ENCODE measurements at regions not wholly inside any gene's neighbourhood (a gene's known extent, or its start where the extent isn't known, plus 50 kb on each side); places are given as distances from the start of the nearest gene placed in this dataset.

DNA sequence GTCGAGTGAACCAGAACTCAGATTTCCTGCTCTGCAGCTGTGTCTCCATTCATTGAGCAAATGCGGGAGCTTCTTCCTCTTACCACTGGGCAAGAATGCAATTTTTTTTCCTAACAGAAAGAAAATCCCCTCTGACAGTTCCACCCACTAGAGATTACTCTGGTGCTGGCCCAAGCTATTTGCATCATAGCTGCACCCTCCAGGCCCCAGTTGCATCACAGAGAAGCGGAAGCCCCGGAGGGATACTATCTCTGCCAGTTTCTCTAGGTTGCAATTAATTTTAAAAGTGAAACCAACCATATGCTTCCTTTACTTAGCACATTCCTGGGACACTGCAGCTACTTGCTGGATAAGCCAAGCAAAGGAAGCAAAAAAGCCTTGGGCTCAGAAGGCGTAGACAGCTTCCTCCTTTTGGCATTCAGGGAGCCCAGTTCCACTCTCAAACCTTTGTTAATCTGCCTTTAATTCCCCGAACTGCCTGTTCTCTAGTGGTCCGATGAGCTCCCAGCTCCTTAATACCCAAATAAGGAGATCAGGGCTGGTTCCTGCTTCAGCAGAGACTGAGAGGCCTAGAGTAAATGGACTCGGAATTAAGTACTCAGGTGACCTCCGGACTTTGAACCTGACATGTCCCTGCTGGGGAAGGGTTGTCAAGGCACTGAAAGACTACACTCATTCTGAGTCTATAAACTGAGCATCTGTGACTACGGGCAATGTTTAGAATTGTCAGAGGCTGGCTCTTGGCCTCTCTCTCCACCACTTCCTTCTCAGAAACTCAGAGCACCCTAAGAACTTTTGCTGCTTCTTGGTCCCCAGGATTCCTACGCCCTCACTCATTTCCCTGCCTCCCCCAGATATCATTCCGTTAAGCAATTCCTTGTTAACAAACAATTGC is 72.5 kb upstream of the TNFSF18 start:
- TF ChIP-seq RB1 (IDR thresholded peaks at IDR 0.05; ENCODE audit: borderline replicate concordance) (no peak), TAF1 (IDR thresholded peaks at IDR 0.05; ENCODE audit: borderline replicate concordance, low read depth, low read length) (no peak), BACH1 (IDR thresholded peaks at IDR 0.05; ENCODE audit: borderline replicate concordance) (no peak), CEBPB (IDR thresholded peaks at IDR 0.05; ENCODE audit: borderline replicate concordance in 1 of 2, low read depth in 2 of 2, low read length in 2 of 2) (no peak)
- TF ChIP-seq, protein P1, sequence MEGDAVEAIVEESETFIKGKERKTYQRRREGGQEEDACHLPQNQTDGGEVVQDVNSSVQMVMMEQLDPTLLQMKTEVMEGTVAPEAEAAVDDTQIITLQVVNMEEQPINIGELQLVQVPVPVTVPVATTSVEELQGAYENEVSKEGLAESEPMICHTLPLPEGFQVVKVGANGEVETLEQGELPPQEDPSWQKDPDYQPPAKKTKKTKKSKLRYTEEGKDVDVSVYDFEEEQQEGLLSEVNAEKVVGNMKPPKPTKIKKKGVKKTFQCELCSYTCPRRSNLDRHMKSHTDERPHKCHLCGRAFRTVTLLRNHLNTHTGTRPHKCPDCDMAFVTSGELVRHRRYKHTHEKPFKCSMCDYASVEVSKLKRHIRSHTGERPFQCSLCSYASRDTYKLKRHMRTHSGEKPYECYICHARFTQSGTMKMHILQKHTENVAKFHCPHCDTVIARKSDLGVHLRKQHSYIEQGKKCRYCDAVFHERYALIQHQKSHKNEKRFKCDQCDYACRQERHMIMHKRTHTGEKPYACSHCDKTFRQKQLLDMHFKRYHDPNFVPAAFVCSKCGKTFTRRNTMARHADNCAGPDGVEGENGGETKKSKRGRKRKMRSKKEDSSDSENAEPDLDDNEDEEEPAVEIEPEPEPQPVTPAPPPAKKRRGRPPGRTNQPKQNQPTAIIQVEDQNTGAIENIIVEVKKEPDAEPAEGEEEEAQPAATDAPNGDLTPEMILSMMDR (IDR thresholded peaks at IDR 0.05 in 2 of 3, conservative IDR thresholded peaks at IDR 0.05 in 1 of 3; ENCODE audit: control insufficient read depth in 2 of 3, extremely low read depth in 1 of 3, insufficient read depth in 1 of 3, low read depth in 3 of 3, low read length in 3 of 3), result no peak

Data from GM12878 (cell line).